A549 (cell line): ENCODE measurements at regions not wholly inside any gene's neighbourhood (a gene's known extent, or its start where the extent isn't known, plus 50 kb on each side); places are given as distances from the start of the nearest gene placed in this dataset.
A peak's percentile ranks its signal among the peaks of the same experiment; 100 is the strongest.

ENCODE experiments used
- ATAC-seq, 2 experiments: fragments of 200-7000 bp in 1 of 2; fragments of >200 bp in 1 of 2; cut with Nextera tagmentation in 1 of 2; cut with Tn5 transposase in 1 of 2; 3 replicates each; pipeline versions ENCODE4 v1.8.0 to v1.9.1; 2018 to 2020; ENCODE audit warnings: mild to moderate bottlenecking in 1 of 2, moderate library complexity in 1 of 2
- CTCF ChIA-PET: fragments of 300-600 bp; sonication (Branson Sonifier 250); formaldehyde crosslinking; extraction: SDS; loops from one replicate; lab custom pipeline; 2021; ENCODE audit warnings: antibody characterized with exemption, inconsistent platforms; lab: Yijun Ruan, JAX
- POLR2A ChIA-PET: fragments of 350-600 bp; formaldehyde crosslinking; extraction: SDS; loops from one replicate; lab custom pipeline; 2021; ENCODE audit warnings: antibody characterized with exemption, inconsistent platforms; lab: Yijun Ruan, JAX
- DNase-seq, 2 experiments: peaks; one replicate each; pipeline versions ENCODE4 v3.0.0 to v3.0.0-alpha.2; 2011 to 2016; ENCODE audit warnings: low read depth in 1 of 2, low spot score in 1 of 2
- FAIRE-seq: peaks from 2 replicates; lab custom pipeline; 2011; peaks lifted over from hg19 to GRCh38; lab: Jason Lieb, UNC
- H3K27ac ChIP-seq, 2 experiments: fragments of >200 bp; sonication (Bioruptor Twin); formaldehyde crosslinking; 3 replicates each; pipeline ENCODE4 v1.5.1; 2016 to 2017
- H3K4me1 ChIP-seq: fragments of >200 bp; sonication (Bioruptor Twin); formaldehyde crosslinking; 3 replicates; pipeline ENCODE4 v1.6.1; 2016
- H3K4me2 ChIP-seq: fragments of >200 bp; sonication (Bioruptor Twin); formaldehyde crosslinking; 3 replicates; pipeline ENCODE4 v1.6.1; 2016
- H3K4me3 ChIP-seq: fragments of >200 bp; sonication (Bioruptor Twin); formaldehyde crosslinking; 3 replicates; pipeline ENCODE4 v1.5.1; 2016
- H3K9me3 ChIP-seq: fragments of >200 bp; sonication (Bioruptor Twin); formaldehyde crosslinking; 3 replicates; pipeline ENCODE4 v1.6.1; 2016
- ATOH8 ChIP-seq: fragments of 250-450 bp; sonication (Bioruptor Pico); IDR thresholded peaks from 2 replicates; pipeline ENCODE4 v1.5.0; 2020; ENCODE audit warnings: low read depth, mild to moderate bottlenecking, moderate library complexity
- BCL3 ChIP-seq: fragments of >200 bp; sonication (Bioruptor Twin); formaldehyde crosslinking; IDR thresholded peaks from 3 replicates; pipeline ENCODE4 v1.6.1; 2016
- CBX8 ChIP-seq: fragments of 200-600 bp; sonication (generic); IDR thresholded peaks from 2 replicates; pipeline ENCODE4 v1.6.1; 2016
- CHD2 ChIP-seq: fragments of 150-350 bp; IDR thresholded peaks from 2 replicates; pipeline ENCODE4 v1.6.1; 2014; ENCODE audit warnings: low read length; ENCODE audit not compliant: partially characterized antibody
- CHD4 ChIP-seq: fragments of 200-600 bp; sonication (generic); IDR thresholded peaks from 2 replicates; pipeline ENCODE4 v1.6.1; 2016; ENCODE audit warnings: antibody characterized with exemption, mild to moderate bottlenecking, borderline replicate concordance
- E2F6 ChIP-seq: IDR thresholded peaks from 2 replicates; pipeline ENCODE4 v1.6.1; 2012; ENCODE audit warnings: low read depth, borderline replicate concordance
- FOSB ChIP-seq: fragments of 250-450 bp; sonication (Bioruptor Pico); IDR thresholded peaks from 2 replicates; pipeline ENCODE4 v1.5.0; 2020; ENCODE audit warnings: mild to moderate bottlenecking, moderate library complexity
- FOXS1 ChIP-seq: fragments of 250-450 bp; sonication (Bioruptor Pico); IDR thresholded peaks from 2 replicates; pipeline ENCODE4 v1.5.0; 2020; ENCODE audit warnings: mild to moderate bottlenecking, moderate library complexity
- GATA3 ChIP-seq: IDR thresholded peaks from 2 replicates; pipeline ENCODE4 v1.6.1; 2012; ENCODE audit warnings: borderline replicate concordance
- HOXA7 ChIP-seq: fragments of 250-450 bp; sonication (Bioruptor Pico); IDR thresholded peaks from 2 replicates; pipeline ENCODE4 v1.5.0; 2020; ENCODE audit warnings: mild to moderate bottlenecking, moderate library complexity
- HOXB5 ChIP-seq: fragments of 250-450 bp; sonication (Bioruptor Pico); IDR thresholded peaks from 2 replicates; pipeline ENCODE4 v1.5.0; 2020; ENCODE audit warnings: mild to moderate bottlenecking, moderate library complexity
- MAX ChIP-seq: IDR thresholded peaks from 2 replicates; pipeline ENCODE4 v1.6.1; 2012
- MYC ChIP-seq: IDR thresholded peaks from 2 replicates; pipeline ENCODE4 v1.6.1; 2012; ENCODE audit warnings: mild to moderate bottlenecking, inconsistent platforms, low read length, improper control_type of control experiment, borderline replicate concordance
- PBX3 ChIP-seq: IDR thresholded peaks from 2 replicates; pipeline ENCODE4 v1.6.1; 2012
- POLR2AphosphoS2 ChIP-seq: conservative IDR thresholded peaks from 2 replicates; pipeline ENCODE4 v1.6.1; 2012; ENCODE audit warnings: low read length, improper control_type of control experiment, inconsistent platforms
- REST ChIP-seq: fragments of 200-600 bp; sonication (generic); IDR thresholded peaks from 2 replicates; pipeline ENCODE4 v1.6.1; 2016; ENCODE audit warnings: antibody characterized with exemption, mild to moderate bottlenecking, moderate library complexity
- SMC3 ChIP-seq: fragments of >200 bp; sonication (Bioruptor Twin); formaldehyde crosslinking; IDR thresholded peaks from 3 replicates; pipeline ENCODE4 v1.6.1; 2018; ENCODE audit warnings: inconsistent platforms
- SREBF2 ChIP-seq: fragments of 450-650 bp; IDR thresholded peaks from 2 replicates; pipeline ENCODE4 v1.6.1; 2014; ENCODE audit warnings: mild to moderate bottlenecking, moderate library complexity
- TFCP2L1 ChIP-seq: fragments of 250-450 bp; sonication (Bioruptor Pico); IDR thresholded peaks from 2 replicates; pipeline ENCODE4 v1.5.0; 2021; ENCODE audit warnings: mild to moderate bottlenecking
- ZC3H11A ChIP-seq: fragments of 450-650 bp; IDR thresholded peaks from 2 replicates; pipeline ENCODE4 v1.6.1; 2014; ENCODE audit warnings: antibody characterized with exemption, mild to moderate bottlenecking
- ZFP36 ChIP-seq: fragments of 450-650 bp; IDR thresholded peaks from 2 replicates; pipeline ENCODE4 v1.6.1; 2014; ENCODE audit warnings: borderline replicate concordance; ENCODE audit not compliant: partially characterized antibody
- ZNF302 ChIP-seq: fragments of 250-450 bp; sonication (Bioruptor Pico); IDR thresholded peaks from 2 replicates; pipeline ENCODE4 v1.9.0; 2021; ENCODE audit warnings: inconsistent platforms, mild to moderate bottlenecking, moderate library complexity
- WGBS: methylation state at CpG from one replicate; pipeline ENCODE4 v1.1.6; 2017; ENCODE audit errors: missing lambda C conversion rate; 5-methylcytosine and 5-hydroxymethylcytosine counted together
- TF ChIP-seq, protein P1 (sequence below): fragments of 150-350 bp; IDR thresholded peaks from 2 replicates; pipeline ENCODE4 v1.6.1; 2014; ENCODE audit warnings: low read depth, mild to moderate bottlenecking, low read length

DNA sequence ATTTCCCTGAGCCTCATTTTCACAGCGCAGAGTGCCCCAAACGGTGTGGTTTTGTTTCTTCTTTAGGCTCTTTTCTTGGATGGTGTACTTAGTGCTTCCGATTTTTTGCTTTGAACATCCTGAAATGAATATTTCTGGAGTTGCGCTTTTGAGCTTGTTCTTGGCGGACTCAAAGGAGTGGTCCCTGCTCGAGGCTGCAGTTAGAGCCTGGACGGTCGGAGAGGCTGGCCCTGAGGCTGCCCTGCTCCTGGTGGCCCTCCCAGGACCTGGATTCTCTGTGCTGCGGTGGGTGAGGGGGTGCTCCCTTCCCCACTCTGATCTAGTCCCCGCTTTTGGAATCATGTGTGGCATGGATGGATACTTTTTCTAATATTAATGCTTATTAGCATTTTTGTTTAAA lies 291.8 kb upstream of the IRX4 start:
- no peaks in the 10 kb centered on the region for H3K9me3 ChIP-seq
- no peak overlapping the region for H3K4me3 ChIP-seq
- TF ChIP-seq ZNF302 (CRISPR knock-in tag): no peak
- TF ChIP-seq GATA3: no peak
- TF ChIP-seq TFCP2L1 (CRISPR knock-in tag): no peak
- TF ChIP-seq SREBF2: no peak
- TF ChIP-seq E2F6: no peak
- no peak for TF ChIP-seq MAX
- no peak for TF ChIP-seq BCL3
- TF ChIP-seq HOXA7 (CRISPR knock-in tag): no peak
- no peak for TF ChIP-seq CHD4
- no peak for TF ChIP-seq MYC
- no peak for TF ChIP-seq REST
- TF ChIP-seq, protein P1, sequence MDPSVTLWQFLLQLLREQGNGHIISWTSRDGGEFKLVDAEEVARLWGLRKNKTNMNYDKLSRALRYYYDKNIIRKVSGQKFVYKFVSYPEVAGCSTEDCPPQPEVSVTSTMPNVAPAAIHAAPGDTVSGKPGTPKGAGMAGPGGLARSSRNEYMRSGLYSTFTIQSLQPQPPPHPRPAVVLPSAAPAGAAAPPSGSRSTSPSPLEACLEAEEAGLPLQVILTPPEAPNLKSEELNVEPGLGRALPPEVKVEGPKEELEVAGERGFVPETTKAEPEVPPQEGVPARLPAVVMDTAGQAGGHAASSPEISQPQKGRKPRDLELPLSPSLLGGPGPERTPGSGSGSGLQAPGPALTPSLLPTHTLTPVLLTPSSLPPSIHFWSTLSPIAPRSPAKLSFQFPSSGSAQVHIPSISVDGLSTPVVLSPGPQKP: no peak
- no peak for TF ChIP-seq ZFP36
- no peak for TF ChIP-seq FOXS1 (CRISPR knock-in tag)
- no peak for TF ChIP-seq CHD2
- no peak for TF ChIP-seq HOXB5
- TF ChIP-seq ATOH8 (CRISPR knock-in tag): no peak
- no peak for TF ChIP-seq FOSB
- TF ChIP-seq SMC3: no peak
- POLR2A ChIA-PET: no interaction called here
- CTCF ChIA-PET: no interaction called here
- WGBS: 27% methylated on average over 10 of the region's 10 CpGs
- no peaks in the 10 kb centered on the region for H3K4me1 ChIP-seq
- no peak for ATAC-seq
- no peak for DNase-seq
- no peak overlapping the region for H3K4me2 ChIP-seq
- FAIRE-seq: no peak
- H3K27ac ChIP-seq: no peak overlapping the region

GRCh38 chr5:2173151-2173834 lies 290.6 kb upstream of the IRX4 start:
- H3K4me2 ChIP-seq: no peak overlapping the region
- H3K9me3 ChIP-seq: no peaks in the 10 kb centered on the region
- H3K4me1 ChIP-seq: no peaks in the 10 kb centered on the region
- FAIRE-seq (no peak), DNase-seq (no peak), ATAC-seq (no peak)
- WGBS: 13% methylated on average over 11 of the region's 11 CpGs
- ChIA-PET CTCF (no interaction called here), POLR2A (no interaction called here)
- TF ChIP-seq CBX8: peak; percentile 27; the same call in 1 of the 2 replicates
- TF ChIP-seq PBX3: no peak
- no peak for TF ChIP-seq POLR2AphosphoS2
- no peak for TF ChIP-seq ZC3H11A
- H3K27ac ChIP-seq: no peak overlapping the region
- H3K4me3 ChIP-seq: no peak overlapping the region
